ENCODE measurements at regions not wholly inside any gene's neighbourhood (a gene's known extent, or its start where the extent isn't known, plus 50 kb on each side); places are given as distances from the start of the nearest gene placed in this dataset.

DNA sequence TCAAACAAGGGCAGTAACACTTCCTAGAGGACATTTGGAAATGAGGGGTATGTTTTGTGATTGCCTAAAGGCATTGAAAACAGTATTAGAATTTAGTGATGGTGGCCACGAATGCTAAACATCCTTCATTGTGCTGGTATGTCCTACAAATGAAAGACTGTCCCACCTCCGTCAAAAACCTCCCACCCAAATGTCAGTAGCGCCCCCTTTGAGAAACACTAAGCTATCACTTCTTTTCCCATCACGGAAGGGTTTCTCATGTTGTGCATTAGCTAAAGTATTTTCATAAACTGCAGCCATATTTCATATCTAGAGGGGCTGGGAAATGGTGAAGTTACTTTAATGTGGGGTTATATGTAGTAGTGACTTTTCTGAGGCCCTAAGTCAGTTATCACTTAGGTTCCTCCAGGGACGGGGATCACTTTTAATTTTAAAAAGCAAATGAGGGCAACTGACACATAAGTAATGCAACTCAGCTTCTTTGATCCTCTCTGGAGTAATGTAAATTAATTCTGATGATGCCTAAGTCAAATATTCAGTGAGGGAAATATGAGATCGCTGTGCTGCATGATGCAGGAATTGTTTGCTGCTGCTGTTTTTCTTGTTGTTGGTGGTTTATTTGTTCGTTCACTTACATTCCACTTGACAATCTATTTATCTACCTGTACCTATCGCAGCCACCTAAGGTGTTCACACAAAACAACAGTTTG, 1403.4 kb upstream of the TENM4 start:
- TF ChIP-seq, protein P1, sequence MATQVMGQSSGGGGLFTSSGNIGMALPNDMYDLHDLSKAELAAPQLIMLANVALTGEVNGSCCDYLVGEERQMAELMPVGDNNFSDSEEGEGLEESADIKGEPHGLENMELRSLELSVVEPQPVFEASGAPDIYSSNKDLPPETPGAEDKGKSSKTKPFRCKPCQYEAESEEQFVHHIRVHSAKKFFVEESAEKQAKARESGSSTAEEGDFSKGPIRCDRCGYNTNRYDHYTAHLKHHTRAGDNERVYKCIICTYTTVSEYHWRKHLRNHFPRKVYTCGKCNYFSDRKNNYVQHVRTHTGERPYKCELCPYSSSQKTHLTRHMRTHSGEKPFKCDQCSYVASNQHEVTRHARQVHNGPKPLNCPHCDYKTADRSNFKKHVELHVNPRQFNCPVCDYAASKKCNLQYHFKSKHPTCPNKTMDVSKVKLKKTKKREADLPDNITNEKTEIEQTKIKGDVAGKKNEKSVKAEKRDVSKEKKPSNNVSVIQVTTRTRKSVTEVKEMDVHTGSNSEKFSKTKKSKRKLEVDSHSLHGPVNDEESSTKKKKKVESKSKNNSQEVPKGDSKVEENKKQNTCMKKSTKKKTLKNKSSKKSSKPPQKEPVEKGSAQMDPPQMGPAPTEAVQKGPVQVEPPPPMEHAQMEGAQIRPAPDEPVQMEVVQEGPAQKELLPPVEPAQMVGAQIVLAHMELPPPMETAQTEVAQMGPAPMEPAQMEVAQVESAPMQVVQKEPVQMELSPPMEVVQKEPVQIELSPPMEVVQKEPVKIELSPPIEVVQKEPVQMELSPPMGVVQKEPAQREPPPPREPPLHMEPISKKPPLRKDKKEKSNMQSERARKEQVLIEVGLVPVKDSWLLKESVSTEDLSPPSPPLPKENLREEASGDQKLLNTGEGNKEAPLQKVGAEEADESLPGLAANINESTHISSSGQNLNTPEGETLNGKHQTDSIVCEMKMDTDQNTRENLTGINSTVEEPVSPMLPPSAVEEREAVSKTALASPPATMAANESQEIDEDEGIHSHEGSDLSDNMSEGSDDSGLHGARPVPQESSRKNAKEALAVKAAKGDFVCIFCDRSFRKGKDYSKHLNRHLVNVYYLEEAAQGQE (IDR thresholded peaks at IDR 0.05), result no peak
- TF ChIP-seq, protein P2, sequence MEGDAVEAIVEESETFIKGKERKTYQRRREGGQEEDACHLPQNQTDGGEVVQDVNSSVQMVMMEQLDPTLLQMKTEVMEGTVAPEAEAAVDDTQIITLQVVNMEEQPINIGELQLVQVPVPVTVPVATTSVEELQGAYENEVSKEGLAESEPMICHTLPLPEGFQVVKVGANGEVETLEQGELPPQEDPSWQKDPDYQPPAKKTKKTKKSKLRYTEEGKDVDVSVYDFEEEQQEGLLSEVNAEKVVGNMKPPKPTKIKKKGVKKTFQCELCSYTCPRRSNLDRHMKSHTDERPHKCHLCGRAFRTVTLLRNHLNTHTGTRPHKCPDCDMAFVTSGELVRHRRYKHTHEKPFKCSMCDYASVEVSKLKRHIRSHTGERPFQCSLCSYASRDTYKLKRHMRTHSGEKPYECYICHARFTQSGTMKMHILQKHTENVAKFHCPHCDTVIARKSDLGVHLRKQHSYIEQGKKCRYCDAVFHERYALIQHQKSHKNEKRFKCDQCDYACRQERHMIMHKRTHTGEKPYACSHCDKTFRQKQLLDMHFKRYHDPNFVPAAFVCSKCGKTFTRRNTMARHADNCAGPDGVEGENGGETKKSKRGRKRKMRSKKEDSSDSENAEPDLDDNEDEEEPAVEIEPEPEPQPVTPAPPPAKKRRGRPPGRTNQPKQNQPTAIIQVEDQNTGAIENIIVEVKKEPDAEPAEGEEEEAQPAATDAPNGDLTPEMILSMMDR (IDR thresholded peaks at IDR 0.05; ENCODE audit: low read depth, low read length, missing input control), result no peak
- TF ChIP-seq JUND (IDR thresholded peaks at IDR 0.05) (no peak), EGR1 (IDR thresholded peaks at IDR 0.05; ENCODE audit: low read depth in 2 of 2) (no peak), FOXA1 (IDR thresholded peaks at IDR 0.05) (no peak), YY1 (IDR thresholded peaks at IDR 0.05) (no peak), TAF1 (conservative IDR thresholded peaks at IDR 0.05) (no peak), FOXA2 (IDR thresholded peaks at IDR 0.05) (no peak)
- TF ChIP-seq, protein P3, sequence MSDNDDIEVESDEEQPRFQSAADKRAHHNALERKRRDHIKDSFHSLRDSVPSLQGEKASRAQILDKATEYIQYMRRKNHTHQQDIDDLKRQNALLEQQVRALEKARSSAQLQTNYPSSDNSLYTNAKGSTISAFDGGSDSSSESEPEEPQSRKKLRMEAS (IDR thresholded peaks at IDR 0.05), result no peak
- TF ChIP-seq, protein P4, sequence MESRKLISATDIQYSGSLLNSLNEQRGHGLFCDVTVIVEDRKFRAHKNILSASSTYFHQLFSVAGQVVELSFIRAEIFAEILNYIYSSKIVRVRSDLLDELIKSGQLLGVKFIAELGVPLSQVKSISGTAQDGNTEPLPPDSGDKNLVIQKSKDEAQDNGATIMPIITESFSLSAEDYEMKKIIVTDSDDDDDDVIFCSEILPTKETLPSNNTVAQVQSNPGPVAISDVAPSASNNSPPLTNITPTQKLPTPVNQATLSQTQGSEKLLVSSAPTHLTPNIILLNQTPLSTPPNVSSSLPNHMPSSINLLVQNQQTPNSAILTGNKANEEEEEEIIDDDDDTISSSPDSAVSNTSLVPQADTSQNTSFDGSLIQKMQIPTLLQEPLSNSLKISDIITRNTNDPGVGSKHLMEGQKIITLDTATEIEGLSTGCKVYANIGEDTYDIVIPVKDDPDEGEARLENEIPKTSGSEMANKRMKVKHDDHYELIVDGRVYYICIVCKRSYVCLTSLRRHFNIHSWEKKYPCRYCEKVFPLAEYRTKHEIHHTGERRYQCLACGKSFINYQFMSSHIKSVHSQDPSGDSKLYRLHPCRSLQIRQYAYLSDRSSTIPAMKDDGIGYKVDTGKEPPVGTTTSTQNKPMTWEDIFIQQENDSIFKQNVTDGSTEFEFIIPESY (IDR thresholded peaks at IDR 0.05), result no peak

All from liver (tissue), 3 donors.